ENCODE measurements at regions not wholly inside any gene's neighbourhood (a gene's known extent, or its start where the extent isn't known, plus 50 kb on each side); places are given as distances from the start of the nearest gene placed in this dataset.
A peak's percentile ranks its signal among the peaks of the same experiment; 100 is the strongest.

DNA sequence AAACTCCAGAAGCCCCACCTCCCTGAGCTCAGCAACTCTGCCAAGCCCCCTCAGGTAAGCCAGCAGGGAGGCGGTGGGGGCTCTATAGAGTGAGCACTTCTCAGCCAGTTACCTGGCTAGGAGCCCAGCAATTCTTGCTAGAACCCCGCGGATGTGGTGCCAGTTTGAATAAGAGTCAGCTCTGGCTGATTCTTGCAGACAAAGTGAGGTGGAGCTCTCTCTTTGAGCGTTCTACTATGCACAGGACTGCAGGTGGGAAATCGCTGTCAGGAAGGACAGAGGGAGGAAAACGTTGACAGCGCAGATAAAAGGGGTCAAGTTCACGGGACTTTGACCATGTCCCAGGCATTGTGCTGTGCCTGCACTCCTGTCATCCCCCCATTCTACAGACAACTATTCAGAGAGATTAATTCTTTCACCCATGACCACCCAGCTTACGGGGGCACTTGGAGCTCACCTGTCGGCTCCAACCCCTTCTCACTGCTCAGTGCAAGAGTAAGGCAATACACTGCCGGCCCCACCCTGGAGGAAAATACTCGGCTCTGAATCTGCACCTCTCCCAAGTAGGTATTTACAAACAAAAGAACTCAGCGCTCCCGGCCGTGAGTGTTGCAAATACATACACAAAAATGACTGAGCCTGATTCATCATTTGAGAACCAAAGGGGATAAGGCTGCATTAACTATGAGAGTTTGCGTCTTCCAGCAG, 92.9 kb downstream of the ANKRD60 start:
- H3K27ac ChIP-seq (ENCODE audit: low read depth, low read length), result no peak overlapping the region
- TF ChIP-seq, protein P1, sequence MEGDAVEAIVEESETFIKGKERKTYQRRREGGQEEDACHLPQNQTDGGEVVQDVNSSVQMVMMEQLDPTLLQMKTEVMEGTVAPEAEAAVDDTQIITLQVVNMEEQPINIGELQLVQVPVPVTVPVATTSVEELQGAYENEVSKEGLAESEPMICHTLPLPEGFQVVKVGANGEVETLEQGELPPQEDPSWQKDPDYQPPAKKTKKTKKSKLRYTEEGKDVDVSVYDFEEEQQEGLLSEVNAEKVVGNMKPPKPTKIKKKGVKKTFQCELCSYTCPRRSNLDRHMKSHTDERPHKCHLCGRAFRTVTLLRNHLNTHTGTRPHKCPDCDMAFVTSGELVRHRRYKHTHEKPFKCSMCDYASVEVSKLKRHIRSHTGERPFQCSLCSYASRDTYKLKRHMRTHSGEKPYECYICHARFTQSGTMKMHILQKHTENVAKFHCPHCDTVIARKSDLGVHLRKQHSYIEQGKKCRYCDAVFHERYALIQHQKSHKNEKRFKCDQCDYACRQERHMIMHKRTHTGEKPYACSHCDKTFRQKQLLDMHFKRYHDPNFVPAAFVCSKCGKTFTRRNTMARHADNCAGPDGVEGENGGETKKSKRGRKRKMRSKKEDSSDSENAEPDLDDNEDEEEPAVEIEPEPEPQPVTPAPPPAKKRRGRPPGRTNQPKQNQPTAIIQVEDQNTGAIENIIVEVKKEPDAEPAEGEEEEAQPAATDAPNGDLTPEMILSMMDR (IDR thresholded peaks at IDR 0.05; ENCODE audit: low read depth, low read length), result no peak
- peaks cover 34% of the 10 kb centered on the region for H3K27me3 ChIP-seq (ENCODE audit: control insufficient read depth, insufficient read depth, low read length)
- POLR2A ChIA-PET, result no interaction called here
- CTCF ChIA-PET, result no interaction called here
- DNase-seq (ENCODE audit: low read depth, low spot score), result no peak
- no peaks in the 10 kb centered on the region for H3K9me3 ChIP-seq (ENCODE audit: control insufficient read depth, insufficient read depth, low read length)
- no peak overlapping the region for H3K4me3 ChIP-seq (ENCODE audit: low read depth, low read length)

DNA sequence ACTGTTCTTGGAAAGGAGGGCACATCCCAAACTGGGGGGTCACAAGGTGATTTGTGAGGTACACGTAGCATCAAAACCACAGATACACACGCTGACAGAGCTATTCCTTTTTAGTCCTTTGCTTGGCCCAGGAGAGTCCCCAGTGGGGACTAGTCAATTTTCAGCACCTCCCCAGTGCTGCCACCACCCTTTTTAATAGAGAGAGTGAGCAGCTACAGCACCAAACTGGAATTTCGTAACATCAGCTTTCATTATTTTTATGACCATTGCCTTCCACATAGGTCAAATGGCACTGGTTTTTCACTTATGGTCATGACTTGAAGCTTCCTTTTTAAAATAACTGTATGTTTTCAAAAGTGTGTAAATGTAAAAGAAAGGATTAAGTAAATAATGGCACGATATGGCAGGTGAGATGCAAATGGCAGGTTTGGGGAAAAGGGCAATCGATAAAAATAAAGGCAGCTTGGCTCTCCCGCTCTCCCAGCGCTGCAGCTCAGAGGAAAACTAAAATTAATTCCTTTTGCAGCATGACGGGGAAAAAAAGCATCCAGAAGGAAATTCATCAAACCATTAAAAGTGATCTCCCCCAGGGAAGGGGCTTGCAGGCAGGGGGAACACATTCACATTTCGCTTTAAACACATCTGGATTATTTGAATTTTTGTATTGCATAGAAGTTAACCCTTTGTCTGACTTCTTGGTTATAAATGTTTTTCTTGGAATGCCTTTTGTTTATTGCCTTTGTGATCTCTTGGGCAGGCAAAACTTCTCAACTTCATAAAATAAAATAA, 95.2 kb downstream of the ANKRD60 start:
- H3K27ac ChIP-seq (ENCODE audit: low read depth, low read length), result no peak overlapping the region
- TF ChIP-seq, protein P1 (IDR thresholded peaks at IDR 0.05; ENCODE audit: low read depth, low read length), result no peak
- no peak overlapping the region for H3K4me3 ChIP-seq (ENCODE audit: low read depth, low read length)
- POLR2A ChIA-PET, result no interaction called here
- CTCF ChIA-PET, result no interaction called here
- H3K9me3 ChIP-seq (ENCODE audit: control insufficient read depth, insufficient read depth, low read length), result no peaks in the 10 kb centered on the region
- H3K27me3 ChIP-seq (ENCODE audit: control insufficient read depth, insufficient read depth, low read length), result peaks cover 38% of the 10 kb centered on the region
- DNase-seq (ENCODE audit: low read depth, low spot score), result no peak

DNA sequence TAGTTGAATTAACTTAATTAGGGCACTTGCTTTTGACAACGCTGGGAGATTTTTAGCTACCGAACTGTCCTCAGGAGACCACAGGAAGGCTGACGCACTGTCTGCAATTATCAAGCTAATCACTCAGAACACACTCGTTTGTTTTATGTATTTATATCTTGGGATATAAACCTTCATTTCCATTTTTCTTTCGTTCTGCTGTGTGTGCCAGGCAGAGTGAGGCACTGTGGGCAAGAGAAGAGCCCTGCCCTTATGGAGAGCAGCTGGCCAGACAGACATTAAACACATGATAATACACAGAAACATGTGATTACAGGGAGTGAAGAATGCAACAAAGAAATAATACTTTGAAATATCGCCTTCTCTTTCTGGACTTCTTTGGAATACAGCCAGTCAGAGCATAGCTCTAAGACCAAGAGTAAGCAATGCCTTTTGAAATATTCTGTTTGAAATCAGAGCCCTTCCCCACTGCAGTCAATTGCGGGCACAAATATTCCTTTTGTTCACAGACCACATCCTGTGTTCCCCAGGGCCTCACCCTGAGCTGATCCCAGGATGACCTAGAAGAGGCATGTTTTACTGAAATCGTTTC, 96.8 kb downstream of the ANKRD60 start:
- no peak for DNase-seq (ENCODE audit: low read depth, low spot score)
- ChIA-PET POLR2A (no interaction called here), CTCF (no interaction called here)
- peak overlapping the region; percentile 11 for H3K27ac ChIP-seq (ENCODE audit: low read depth, low read length)
- H3K27me3 ChIP-seq (ENCODE audit: control insufficient read depth, insufficient read depth, low read length), result peaks cover 33% of the 10 kb centered on the region
- H3K9me3 ChIP-seq (ENCODE audit: control insufficient read depth, insufficient read depth, low read length), result no peaks in the 10 kb centered on the region
- TF ChIP-seq, protein P1 (IDR thresholded peaks at IDR 0.05; ENCODE audit: low read depth, low read length), result no peak
- no peak overlapping the region for H3K4me3 ChIP-seq (ENCODE audit: low read depth, low read length)

DNA sequence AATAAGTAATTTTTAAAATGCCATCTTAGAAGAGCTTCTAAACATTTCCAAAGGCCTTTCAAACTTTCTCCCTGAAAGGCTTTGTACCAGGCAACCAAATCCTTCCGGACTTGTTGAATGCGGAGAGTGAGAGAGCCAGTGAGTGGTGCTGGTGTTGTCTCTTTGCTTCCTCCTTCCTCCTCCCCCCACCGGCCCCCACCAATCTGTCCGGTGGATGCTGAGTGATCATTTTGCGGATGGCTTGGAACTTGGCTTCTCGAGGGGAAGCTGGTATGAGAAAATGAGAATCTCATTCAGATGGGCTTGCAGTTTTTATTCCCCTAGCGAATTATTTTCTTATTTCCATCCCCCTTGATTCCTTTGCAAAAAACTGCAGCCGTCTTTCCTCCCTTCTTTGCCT, 97.3 kb downstream of the ANKRD60 start:
- H3K9me3 ChIP-seq (ENCODE audit: control insufficient read depth, insufficient read depth, low read length), result no peaks in the 10 kb centered on the region
- H3K4me3 ChIP-seq (ENCODE audit: low read depth, low read length), result no peak overlapping the region
- ChIA-PET CTCF (no interaction called here), POLR2A (no interaction called here)
- DNase-seq (ENCODE audit: low read depth, low spot score), result no peak
- peaks cover 30% of the 10 kb centered on the region for H3K27me3 ChIP-seq (ENCODE audit: control insufficient read depth, insufficient read depth, low read length)
- TF ChIP-seq, protein P1 (IDR thresholded peaks at IDR 0.05; ENCODE audit: low read depth, low read length), result no peak
- H3K27ac ChIP-seq (ENCODE audit: low read depth, low read length), result no peak overlapping the region

DNA sequence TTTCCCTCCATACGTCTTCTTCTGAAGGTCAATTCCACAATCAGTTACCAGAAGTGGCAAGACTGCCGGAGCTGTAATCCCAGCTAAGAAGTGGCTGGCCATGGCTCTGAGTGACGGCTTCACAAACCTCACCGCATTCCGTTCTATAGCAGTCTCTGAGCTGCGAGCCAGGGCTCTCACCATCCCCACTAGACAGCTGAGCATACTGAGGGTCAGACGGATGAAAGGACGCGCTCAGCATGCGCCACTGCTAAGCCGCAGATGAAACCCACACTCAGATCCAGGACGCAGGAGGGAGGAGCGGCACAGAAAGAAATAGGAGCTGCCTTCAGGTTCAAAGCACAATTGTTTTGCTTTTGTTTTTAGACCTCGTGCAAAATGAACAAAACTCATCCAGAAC, 97.9 kb downstream of the ANKRD60 start:
- Histone ChIP-seq H3K4me3 (ENCODE audit: low read depth, low read length) (no peak overlapping the region), H3K9me3 (ENCODE audit: control insufficient read depth, insufficient read depth, low read length) (no peaks in the 10 kb centered on the region), H3K27me3 (ENCODE audit: control insufficient read depth, insufficient read depth, low read length) (peaks cover 26% of the 10 kb centered on the region), H3K27ac (ENCODE audit: low read depth, low read length) (no peak overlapping the region)
- ChIA-PET CTCF (no interaction called here), POLR2A (no interaction called here)
- DNase-seq (ENCODE audit: low read depth, low spot score), result no peak
- TF ChIP-seq, protein P1 (IDR thresholded peaks at IDR 0.05; ENCODE audit: low read depth, low read length), result no peak

Measured in AG04450 (cell line).